Peyer's patch (tissue), 4 donors: ENCODE measurements at regions not wholly inside any gene's neighbourhood (a gene's known extent, or its start where the extent isn't known, plus 50 kb on each side); places are given as distances from the start of the nearest gene placed in this dataset.

ENCODE experiments used
- POLR2A ChIP-seq, 2 donors: fragments of 450-650 bp; IDR thresholded peaks; one replicate each; pipeline ENCODE4 v1.5.1; 2017; ENCODE audit warnings: antibody characterized with exemption in 2 of 2, mild to moderate bottlenecking in 2 of 2, moderate library complexity in 2 of 2
- TF ChIP-seq, protein P1 (sequence below), 6 experiments: fragments of 450-650 bp in 4 of 6; fragments of 200-600 bp in 2 of 6; sonication (generic) in 1 of 6; IDR thresholded peaks; one replicate each; pipeline ENCODE4 v1.5.1; 2017 to 2019; ENCODE audit warnings: antibody characterized with exemption in 6 of 6, mild to moderate bottlenecking in 3 of 6, moderate library complexity in 1 of 6

DNA sequence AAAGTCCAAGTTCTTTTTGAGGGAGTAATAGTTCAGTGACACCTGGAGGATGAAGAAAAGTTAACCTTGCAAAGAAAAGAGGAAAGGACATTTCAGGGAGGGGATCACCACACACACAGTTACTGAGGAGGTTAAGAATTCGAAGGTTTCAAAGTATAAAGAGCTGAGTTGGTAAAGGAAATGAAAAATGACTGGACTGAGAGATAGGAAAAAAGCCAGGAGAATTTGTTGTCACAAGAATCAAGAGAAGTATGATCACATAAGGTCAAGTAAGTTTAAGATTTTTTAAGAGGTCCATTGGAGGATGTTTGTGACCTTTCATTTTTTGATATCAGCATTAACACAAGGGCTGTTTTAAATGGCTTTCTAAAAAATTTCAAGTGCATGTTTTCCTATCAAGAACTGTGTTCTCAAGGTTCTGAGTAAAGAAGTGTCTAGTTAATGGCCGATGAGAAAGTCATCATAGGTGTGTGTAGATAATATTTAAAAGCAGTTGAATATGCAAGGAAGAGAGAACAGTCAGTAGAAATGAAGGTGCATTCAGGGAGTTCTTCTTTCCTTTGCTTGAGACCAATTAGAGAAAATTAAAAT is 189.2 kb upstream of the RBMS3 start:
- TF ChIP-seq, protein P1, sequence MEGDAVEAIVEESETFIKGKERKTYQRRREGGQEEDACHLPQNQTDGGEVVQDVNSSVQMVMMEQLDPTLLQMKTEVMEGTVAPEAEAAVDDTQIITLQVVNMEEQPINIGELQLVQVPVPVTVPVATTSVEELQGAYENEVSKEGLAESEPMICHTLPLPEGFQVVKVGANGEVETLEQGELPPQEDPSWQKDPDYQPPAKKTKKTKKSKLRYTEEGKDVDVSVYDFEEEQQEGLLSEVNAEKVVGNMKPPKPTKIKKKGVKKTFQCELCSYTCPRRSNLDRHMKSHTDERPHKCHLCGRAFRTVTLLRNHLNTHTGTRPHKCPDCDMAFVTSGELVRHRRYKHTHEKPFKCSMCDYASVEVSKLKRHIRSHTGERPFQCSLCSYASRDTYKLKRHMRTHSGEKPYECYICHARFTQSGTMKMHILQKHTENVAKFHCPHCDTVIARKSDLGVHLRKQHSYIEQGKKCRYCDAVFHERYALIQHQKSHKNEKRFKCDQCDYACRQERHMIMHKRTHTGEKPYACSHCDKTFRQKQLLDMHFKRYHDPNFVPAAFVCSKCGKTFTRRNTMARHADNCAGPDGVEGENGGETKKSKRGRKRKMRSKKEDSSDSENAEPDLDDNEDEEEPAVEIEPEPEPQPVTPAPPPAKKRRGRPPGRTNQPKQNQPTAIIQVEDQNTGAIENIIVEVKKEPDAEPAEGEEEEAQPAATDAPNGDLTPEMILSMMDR (IDR thresholded peaks at IDR 0.05), result no peak
- no peak for TF ChIP-seq POLR2A (IDR thresholded peaks at IDR 0.05)
